Memory B cell (primary cell): ENCODE measurements at regions not wholly inside any gene's neighbourhood (a gene's known extent, or its start where the extent isn't known, plus 50 kb on each side); places are given as distances from the start of the nearest gene placed in this dataset.

Experiments
- ATAC-seq: fragments of 150-1000 bp; cut with Tn5 transposase; 2 replicates; pipeline ENCODE4 v1.10.0; 2021; ENCODE audit warnings: low read depth, mild to moderate bottlenecking, moderate library complexity
- DNase-seq, 2 donors: peaks; one replicate each; pipeline ENCODE4 v3.0.0; 2022; ENCODE audit warnings: low spot score in 2 of 2
- H3K27ac Mint-ChIP-seq: one replicate; pipeline ENCODE4 v1.8.0; 2022; ENCODE audit warnings: mild to moderate bottlenecking, moderate library complexity, mixed read lengths
- H3K27me3 Mint-ChIP-seq: one replicate; pipeline ENCODE4 v1.8.0; 2022; ENCODE audit warnings: mixed read lengths
- H3K36me3 Mint-ChIP-seq: one replicate; pipeline ENCODE4 v1.8.0; 2022; ENCODE audit warnings: mild to moderate bottlenecking, mixed read lengths
- H3K4me1 Mint-ChIP-seq: one replicate; pipeline ENCODE4 v1.8.0; 2022; ENCODE audit warnings: mixed read lengths
- H3K4me3 Mint-ChIP-seq: one replicate; pipeline ENCODE4 v1.8.0; 2022; ENCODE audit warnings: mild to moderate bottlenecking, moderate library complexity, mixed read lengths
- H3K9me3 Mint-ChIP-seq: one replicate; pipeline ENCODE4 v1.8.0; 2022; ENCODE audit warnings: mixed read lengths

- H3K36me3 Mint-ChIP-seq = no peaks in the 10 kb centered on the region
- no peak overlapping the region for H3K27ac Mint-ChIP-seq
- H3K27me3 Mint-ChIP-seq = no peaks in the 10 kb centered on the region
Observed at GRCh38 chrX:131951166-131951565, 71.9 kb upstream of the STK26 start.

GRCh38 chrX:131955099-131955777, 67.9 kb upstream of the STK26 start:
- DNase-seq (no peak), ATAC-seq (no peak)
- H3K4me1 Mint-ChIP-seq = no peaks in the 10 kb centered on the region
- no peak overlapping the region for H3K27ac Mint-ChIP-seq
- no peaks in the 10 kb centered on the region for H3K36me3 Mint-ChIP-seq
- H3K9me3 Mint-ChIP-seq = no peaks in the 10 kb centered on the region
- H3K27me3 Mint-ChIP-seq = no peaks in the 10 kb centered on the region
- H3K4me3 Mint-ChIP-seq = no peak overlapping the region

More at GRCh38 chrX:131951166-131951565, 71.9 kb upstream of the STK26 start:
- no peak for DNase-seq
- H3K9me3 Mint-ChIP-seq = no peaks in the 10 kb centered on the region
- no peaks in the 10 kb centered on the region for H3K4me1 Mint-ChIP-seq
- H3K4me3 Mint-ChIP-seq = no peak overlapping the region
- no peak for ATAC-seq

- H3K9me3 Mint-ChIP-seq = peaks cover 2% of the 10 kb centered on the region
- H3K4me1 Mint-ChIP-seq = no peaks in the 10 kb centered on the region
- H3K36me3 Mint-ChIP-seq = peaks cover 3% of the 10 kb centered on the region
- H3K27me3 Mint-ChIP-seq = no peaks in the 10 kb centered on the region
- no peak overlapping the region for H3K4me3 Mint-ChIP-seq
- no peak for DNase-seq
- H3K27ac Mint-ChIP-seq = no peak overlapping the region
- ATAC-seq = no peak
Observed at GRCh38 chrX:131958724-131959123, 64.4 kb upstream of the STK26 start.

GRCh38 chrX:131970347-131970746, 52.8 kb upstream of the STK26 start:
- Mint-ChIP-seq H3K27ac (no peak overlapping the region), H3K4me3 (no peak overlapping the region), H3K36me3 (no peaks in the 10 kb centered on the region), H3K4me1 (peaks cover 5% of the 10 kb centered on the region), H3K27me3 (no peaks in the 10 kb centered on the region), H3K9me3 (no peaks in the 10 kb centered on the region)
- no peak for DNase-seq
- ATAC-seq = no peak
